Hepatic stellate cell (primary cell): ENCODE measurements at regions not wholly inside any gene's neighbourhood (a gene's known extent, or its start where the extent isn't known, plus 50 kb on each side); places are given as distances from the start of the nearest gene placed in this dataset.

Experiments
- DNase-seq: peaks from one replicate; pipeline ENCODE4 v3.0.0; 2011; ENCODE audit warnings: low spot score

DNA sequence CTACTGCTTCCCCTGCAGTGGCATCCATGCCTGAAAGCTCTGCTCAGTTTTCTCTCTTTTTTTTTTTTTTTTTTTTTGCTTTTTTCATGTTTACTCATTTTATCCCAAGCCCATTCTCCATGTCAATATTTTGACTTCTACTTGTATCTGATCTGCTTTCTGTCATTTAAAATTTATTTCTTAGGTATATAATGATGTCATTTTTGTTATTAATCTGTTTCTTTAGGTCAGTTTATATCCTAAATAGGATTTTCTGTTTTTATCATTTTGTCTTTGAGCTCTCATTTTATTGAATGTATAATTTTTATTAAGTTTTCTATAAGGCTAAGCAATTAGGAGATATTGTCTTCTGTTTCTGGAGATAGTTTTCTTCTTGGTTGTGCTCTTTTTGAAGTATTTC lies 138.5 kb upstream of the PMEPA1 start:
- no peak for DNase-seq

DNA sequence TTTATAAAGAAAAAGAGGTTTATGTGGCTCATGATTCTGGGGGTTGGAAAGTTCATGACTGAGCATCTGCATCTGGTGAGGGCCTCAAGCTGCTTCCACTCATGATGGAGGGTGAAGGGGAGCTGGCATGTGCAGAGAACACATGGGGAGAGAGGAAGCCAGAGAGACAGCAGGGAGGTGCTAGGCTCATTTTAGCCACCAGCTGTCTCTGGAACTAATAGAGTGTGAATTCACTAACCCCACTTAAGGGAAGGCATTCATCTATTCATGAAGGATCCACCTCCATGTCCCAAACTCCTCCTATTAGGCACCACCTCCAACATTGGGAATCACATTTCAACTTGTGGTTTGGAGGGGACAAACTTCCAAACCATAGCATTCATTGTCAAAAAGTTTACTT lies 137.3 kb upstream of the PMEPA1 start:
- no peak for DNase-seq

DNA sequence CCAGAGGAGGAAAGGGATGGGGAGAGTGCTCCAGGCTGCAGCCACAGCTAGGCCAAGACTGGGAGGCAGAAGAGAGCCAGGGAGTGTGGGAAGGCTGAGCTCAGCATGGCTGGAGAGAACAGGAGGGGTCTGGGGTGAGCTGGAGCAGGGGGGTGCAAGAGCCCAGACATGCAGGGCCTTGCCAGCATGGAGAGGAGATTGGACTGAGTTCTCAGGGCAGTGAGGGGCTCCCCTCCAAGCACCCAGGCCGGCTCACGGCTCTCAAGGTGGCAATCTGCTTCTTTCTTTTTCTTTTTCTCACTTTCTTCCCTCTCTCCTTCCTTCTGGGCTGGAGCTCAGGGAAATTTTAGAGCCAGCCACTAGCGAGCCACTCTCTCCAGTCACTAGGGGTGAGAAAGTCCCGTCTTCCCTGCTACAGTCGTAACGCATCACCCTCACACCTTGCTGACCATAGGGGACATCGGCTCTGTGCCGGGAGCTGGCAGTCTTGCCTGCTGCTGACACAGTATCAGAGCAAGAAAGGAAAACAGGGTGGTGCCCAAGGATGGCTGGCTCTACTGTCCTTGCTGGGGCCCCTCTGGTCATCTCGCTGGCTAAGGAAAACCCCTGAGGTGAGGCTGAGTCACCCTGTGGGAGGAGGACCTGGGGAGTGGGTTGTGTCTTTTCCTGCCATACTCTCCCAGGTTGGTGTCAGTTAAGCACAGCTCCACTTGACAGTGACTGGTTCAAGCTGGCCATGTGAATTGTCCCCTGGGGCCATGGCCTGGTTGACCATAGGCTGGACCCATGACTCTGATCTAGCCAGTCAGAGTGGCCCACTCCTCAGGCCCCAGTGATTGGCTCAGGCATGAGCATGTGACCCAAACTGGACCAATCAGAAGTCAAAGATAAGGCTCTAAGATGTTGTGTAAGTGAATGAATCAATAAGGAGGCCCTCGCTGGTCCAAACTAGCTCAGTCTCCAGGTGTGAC lies 135.1 kb upstream of the PMEPA1 start:
- no peak for DNase-seq

- DNase-seq = no peak
These were observed 134.3 kb upstream of the PMEPA1 start for GRCh38 chr20:57843941-57844625.

GRCh38 chr20:57842720-57843119 lies 132.9 kb upstream of the PMEPA1 start:
- DNase-seq = no peak

DNA sequence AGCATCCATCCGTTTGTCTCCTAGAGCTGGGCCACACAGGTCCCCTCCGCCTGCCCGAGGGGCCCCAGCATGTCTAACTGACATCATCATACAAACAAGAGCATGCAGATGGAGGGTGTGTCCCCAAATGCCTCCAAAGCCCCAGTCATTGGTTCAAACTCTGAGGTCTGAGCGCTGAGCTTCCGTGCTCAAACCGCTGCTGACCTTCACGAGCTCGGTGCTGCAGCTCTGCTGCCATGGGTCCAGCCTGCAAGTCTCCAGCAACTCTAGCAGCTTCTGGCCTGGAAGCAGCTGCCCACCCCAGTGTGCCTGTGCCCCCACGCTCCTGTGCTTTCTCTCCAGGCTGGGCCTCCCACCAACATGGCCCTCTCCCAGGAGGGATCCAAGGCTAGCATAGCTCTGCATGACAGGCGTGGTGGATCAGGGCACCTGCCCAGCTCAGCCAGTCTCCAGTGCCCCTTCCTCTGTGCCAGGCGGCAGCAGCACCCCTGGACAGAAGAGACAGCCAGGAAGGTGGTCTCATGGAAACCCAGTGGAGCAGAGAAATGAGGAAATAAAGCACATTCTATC lies 131.6 kb upstream of the PMEPA1 start:
- DNase-seq = no peak

- DNase-seq = no peak
These were observed 130.9 kb upstream of the PMEPA1 start for GRCh38 chr20:57840504-57841296.

DNA sequence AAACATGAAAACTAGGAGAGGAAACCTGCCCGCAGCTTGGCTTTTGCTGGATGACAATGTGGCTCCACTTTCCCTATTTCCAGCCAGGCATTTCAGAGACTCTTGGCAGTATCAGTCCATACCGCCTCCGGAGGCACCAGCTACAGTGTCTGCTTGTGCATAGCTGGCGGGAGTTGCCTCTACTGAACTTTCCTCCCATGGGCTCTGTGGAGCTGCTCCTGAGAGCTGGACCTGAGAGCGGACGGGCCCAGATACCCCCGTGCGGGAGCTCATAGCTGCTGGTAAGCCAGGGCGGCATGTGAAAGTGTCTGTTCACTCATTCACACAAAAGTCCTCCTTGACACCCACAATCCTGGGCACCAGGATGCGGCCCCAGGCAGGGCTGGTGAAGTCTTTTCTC lies 130.3 kb upstream of the PMEPA1 start:
- no peak for DNase-seq

DNA sequence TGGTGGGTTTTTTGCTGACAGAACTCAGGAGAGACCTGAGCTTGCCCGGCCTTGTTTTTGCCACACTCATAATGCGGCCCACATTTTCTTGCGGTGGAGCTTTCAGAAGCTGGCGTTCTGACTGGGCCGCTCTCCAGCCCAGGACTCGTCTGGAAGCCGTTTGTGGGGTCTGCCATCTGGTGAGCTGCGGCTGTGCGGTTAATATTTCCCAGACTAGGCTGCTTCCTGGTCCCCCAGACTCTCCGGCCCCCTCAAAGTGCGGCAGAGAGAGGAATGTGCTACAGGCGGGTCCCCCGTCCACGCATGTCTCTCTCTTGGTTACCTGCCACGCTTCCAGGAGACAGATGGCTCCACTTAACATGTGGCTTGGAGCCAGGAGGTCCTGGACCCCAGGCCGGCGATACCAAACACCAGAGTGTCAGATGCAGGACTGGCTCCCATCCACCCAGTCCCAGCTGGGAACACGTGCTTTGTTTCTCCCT lies 128.9 kb upstream of the PMEPA1 start:
- DNase-seq = no peak

DNA sequence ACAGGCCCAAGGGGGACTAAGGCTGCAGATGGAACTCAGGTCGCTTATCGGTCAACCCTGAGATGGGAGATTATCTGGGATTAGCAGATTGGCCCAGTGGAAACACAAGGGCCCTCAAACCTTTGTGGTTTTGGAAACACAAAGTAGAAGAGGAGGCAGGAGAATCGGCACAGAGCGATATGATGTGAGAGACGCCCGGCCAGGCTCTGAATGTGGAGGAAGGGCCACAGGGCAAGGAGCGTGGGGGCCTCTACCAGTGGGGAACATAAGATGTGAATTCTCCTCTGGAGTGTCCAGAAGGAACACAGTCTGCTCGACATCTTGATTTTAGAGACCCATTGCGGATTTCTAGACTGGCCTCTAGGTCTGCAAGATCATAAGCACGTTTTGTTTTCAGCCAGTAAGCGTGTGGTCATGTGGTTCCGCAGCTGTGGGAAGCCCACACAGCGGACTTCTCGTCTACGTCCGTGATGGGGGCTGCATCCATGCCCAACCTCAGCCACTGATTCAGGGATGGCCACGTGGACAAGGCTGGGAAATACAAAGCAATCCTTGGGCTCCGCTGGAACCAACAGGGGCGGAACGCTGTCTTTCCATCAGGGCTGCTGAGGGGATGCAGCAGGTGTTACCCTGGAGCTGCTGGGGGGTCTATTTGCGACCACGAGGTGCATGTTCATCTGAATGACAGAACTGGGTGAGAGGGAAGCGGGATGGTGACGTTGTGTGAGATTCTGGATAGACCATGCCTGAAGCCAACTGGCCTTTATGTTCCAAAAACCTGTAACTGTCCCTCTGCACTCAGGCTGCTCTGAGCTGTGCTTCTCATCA lies 127.6 kb upstream of the PMEPA1 start:
- DNase-seq = no peak

- no peak for DNase-seq
These were observed 126.0 kb upstream of the PMEPA1 start for GRCh38 chr20:57835588-57836455.

DNA sequence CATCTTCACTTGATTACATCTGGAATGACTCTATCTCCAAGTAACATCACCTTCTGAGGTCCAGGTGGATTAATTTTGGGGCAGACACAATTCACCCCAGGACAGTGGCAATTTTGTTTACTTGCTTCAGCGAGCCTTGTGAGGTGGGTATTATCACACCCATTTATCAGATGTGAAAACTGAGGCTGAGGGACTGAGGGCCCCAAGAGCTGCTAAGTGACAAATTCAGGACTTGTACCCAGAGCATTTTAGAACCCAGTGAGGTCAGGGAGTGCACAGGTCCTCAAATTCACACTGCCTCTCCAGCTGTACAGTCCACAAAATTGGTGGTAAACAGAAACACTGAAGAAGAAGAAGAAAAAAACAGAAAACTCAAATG lies 125.2 kb upstream of the PMEPA1 start:
- no peak for DNase-seq

DNA sequence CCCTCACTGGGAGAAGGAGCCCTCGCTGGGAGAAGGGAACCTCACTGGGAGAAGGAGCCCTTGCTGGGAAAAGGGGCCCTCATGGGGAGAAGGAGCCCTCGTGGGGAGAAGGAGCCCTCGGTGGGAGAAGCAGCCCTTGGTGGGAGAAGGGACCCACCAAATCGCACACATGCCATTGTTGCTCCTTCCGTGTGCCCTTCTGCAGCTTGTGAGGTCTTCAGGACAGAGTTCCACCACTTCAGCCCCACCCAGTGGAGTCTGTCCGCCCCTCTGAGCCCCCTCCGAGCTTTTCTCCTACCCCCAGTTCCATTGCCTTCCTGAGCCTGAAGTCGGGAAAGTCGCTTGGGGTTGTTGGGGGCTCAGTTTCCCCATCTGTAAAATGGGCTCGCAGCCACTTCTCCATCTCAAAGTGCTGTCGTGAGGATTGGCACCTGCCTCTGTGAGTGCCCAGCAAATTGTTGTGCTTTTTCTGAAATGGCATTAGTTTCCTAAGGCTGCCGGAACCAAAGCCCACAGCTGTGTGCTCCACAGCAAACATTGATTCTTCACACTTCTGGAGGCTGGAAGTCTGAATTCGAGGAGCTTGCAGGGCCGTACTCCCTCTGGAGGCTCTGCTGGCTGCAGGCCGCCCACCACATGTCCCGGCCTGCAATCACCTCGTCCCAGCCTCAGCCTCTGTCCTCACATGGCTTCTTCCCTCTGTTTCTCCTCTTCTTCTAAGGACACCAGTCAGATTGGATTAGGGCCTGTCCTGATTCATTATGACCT lies 124.7 kb upstream of the PMEPA1 start:
- no peak for DNase-seq

- no peak for DNase-seq
These were observed 122.3 kb upstream of the PMEPA1 start for GRCh38 chr20:57831993-57832585.

GRCh38 chr20:57831326-57831992 lies 121.6 kb upstream of the PMEPA1 start:
- DNase-seq = no peak

DNA sequence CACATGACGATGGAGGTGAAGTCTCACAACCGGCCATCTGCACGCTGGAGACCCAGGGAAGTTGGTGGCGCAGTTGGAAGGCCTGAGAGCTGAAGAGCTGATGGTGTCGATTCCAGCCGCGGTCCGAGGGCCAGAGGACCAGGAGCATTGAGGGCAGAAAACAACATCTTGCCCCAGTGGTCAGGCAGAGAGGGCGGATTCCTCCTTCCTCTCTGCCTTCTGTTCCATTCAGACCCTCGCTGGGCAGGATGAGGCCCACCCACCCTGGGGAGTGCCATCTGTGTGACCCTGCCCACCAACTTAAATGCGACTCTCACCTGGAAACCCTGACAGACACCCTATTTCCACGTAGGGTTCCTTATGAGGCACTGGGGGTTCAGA lies 120.7 kb upstream of the PMEPA1 start:
- no peak for DNase-seq

DNA sequence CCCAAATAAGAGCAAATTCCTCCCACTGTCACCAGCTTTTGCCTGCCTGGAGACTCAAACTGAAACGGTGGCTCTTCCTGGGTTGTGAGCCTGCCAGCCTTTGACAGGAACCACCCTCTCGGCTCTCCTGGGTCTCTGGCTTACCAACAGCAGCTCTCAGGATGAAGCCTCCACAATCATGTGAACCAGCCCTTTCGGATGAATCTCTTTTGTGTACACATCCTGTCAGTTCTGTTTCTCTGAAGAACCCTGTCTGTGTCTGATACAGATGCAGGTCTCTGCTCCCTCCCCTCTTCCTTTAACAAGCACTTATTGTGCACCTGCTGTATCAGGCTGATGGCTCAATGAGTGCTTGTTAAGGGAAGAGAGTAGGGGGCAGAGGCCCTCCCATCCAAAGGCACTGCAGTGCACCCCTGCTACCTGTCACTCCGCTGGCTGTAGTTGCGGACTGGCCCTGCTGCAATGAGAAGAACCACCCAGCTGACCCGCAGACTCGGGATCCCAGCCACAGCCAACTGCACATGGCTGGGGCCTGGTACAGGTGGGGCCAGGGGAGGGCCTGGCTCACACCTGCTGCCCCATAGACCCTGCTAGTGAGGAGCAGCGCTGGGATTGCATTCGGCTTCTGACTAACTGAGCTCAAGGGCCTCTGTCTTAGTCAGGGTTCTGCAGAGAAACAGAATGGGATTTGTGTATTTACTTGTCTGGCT lies 120.1 kb upstream of the PMEPA1 start:
- DNase-seq = no peak

- DNase-seq = no peak
These were observed 119.5 kb upstream of the PMEPA1 start for GRCh38 chr20:57829336-57829735.
